Esophagus muscularis mucosa (tissue), 4 donors: ENCODE measurements at regions not wholly inside any gene's neighbourhood (a gene's known extent, or its start where the extent isn't known, plus 50 kb on each side); places are given as distances from the start of the nearest gene placed in this dataset.

Experiments
- DNase-seq: peaks from one replicate; pipeline ENCODE4 v3.0.0-alpha.2; 2017; ENCODE audit errors: extremely low spot score
- H3K27ac ChIP-seq, 4 donors: fragments of 200-600 bp; sonication (generic); replicated peaks in 1 of 4; 1 replicate in 3 of 4; 2 replicates in 1 of 4; pipeline ENCODE4 v1.5.1; 2016 to 2019; ENCODE audit warnings: mild to moderate bottlenecking in 1 of 4
- H3K27me3 ChIP-seq, 4 donors: fragments of 200-600 bp; sonication (generic); one replicate each; pipeline versions ENCODE4 v1.5.1 to v1.6.0; 2016 to 2019
- H3K36me3 ChIP-seq, 4 donors: fragments of 200-600 bp; sonication (generic); one replicate each; pipeline ENCODE4 v1.5.1; 2016 to 2019
- H3K4me1 ChIP-seq, 4 donors: fragments of 200-600 bp; sonication (generic); one replicate each; pipeline ENCODE4 v1.5.1; 2016 to 2019
- H3K4me3 ChIP-seq, 4 donors: fragments of 200-600 bp; sonication (generic); 1 replicate in 2 of 4; 2 replicates in 2 of 4; pipeline ENCODE4 v1.5.1; 2016 to 2019; ENCODE audit warnings: mild to moderate bottlenecking in 4 of 4, moderate library complexity in 1 of 4
- H3K9me3 ChIP-seq, 4 donors: fragments of 200-600 bp; sonication (generic); 1 replicate in 3 of 4; 2 replicates in 1 of 4; pipeline ENCODE4 v1.5.1; 2016 to 2019
- EP300 ChIP-seq: sonication (generic); formaldehyde crosslinking; IDR thresholded peaks from one replicate; pipeline ENCODE4 v1.6.1; 2017; ENCODE audit warnings: antibody characterized with exemption
- POLR2A ChIP-seq: fragments of 450-650 bp; IDR thresholded peaks from one replicate; pipeline ENCODE4 v1.6.1; 2017; ENCODE audit warnings: antibody characterized with exemption, moderate library complexity, mild to moderate bottlenecking, low read depth
- POLR2AphosphoS5 ChIP-seq, 2 donors: sonication (generic); formaldehyde crosslinking; IDR thresholded peaks; one replicate each; pipeline ENCODE4 v1.6.1; 2017; ENCODE audit warnings: antibody characterized with exemption in 2 of 2
- WGBS: methylation state at CpG from one replicate; pipeline ENCODE4 v1.1.5; 2018; 5-methylcytosine and 5-hydroxymethylcytosine counted together
- intact Hi-C: fragments of 100-400 bp; cut with DNase I; formaldehyde crosslinking; loops from one replicate; pipeline ENCODE4 v1.15.1; 2023
- TF ChIP-seq, protein P1 (sequence below), 3 experiments: fragments of 200-600 bp in 2 of 3; fragments of 450-650 bp in 1 of 3; sonication (generic) in 2 of 3; IDR thresholded peaks; one replicate each; pipeline ENCODE4 v1.5.1; 2017 to 2019; ENCODE audit warnings: antibody characterized with exemption in 3 of 3, mild to moderate bottlenecking in 2 of 3, moderate library complexity in 1 of 3

DNA sequence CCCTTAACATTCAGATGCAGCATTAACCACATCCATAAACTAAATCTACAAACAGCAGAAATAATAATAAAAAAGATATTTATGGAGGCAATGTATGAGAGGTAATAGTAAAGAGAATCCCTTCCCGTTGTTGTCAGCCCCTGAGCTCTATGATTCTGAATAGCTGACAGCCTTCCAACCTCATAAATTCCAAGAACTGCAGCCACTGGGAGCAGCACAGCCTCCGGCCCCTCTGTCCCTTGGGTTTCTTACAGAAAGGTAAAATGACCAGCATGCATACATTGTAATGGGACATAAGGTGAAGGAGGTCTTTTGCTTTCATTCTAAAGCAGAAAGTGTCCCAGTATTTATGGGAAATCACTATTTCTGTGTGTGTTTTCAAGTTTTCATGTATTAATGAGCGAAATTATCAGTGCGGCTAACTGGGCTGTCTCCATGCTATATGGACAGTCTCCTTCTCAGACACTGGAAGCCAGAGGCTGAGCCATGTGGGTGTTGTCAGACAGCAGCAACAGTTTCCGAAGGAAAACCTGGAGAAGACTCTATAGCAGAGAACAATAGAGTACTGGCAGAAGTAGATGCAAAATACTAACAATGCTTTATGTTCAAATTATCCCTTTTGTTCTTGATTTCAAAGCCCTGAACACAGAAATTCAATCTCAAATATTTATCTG is 151.6 kb downstream of the LRRC30 start:
- Histone ChIP-seq H3K9me3 (peaks cover 0 to 4% (median 3%) of the 10 kb centered on the region in 4 donors), H3K27me3 (no peaks in the 10 kb centered on the region), H3K4me1 (peaks cover 0 to 5% (median 2%) of the 10 kb centered on the region in 4 donors), H3K27ac (no peak overlapping the region), H3K4me3 (no peak overlapping the region), H3K36me3 (no peaks in the 10 kb centered on the region)
- DNase-seq: no peak
- TF ChIP-seq EP300 (no peak), POLR2AphosphoS5 (IDR thresholded peaks at IDR 0.05) (no peak), POLR2A (no peak)
- TF ChIP-seq, protein P1, sequence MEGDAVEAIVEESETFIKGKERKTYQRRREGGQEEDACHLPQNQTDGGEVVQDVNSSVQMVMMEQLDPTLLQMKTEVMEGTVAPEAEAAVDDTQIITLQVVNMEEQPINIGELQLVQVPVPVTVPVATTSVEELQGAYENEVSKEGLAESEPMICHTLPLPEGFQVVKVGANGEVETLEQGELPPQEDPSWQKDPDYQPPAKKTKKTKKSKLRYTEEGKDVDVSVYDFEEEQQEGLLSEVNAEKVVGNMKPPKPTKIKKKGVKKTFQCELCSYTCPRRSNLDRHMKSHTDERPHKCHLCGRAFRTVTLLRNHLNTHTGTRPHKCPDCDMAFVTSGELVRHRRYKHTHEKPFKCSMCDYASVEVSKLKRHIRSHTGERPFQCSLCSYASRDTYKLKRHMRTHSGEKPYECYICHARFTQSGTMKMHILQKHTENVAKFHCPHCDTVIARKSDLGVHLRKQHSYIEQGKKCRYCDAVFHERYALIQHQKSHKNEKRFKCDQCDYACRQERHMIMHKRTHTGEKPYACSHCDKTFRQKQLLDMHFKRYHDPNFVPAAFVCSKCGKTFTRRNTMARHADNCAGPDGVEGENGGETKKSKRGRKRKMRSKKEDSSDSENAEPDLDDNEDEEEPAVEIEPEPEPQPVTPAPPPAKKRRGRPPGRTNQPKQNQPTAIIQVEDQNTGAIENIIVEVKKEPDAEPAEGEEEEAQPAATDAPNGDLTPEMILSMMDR (IDR thresholded peaks at IDR 0.05): no peak
- WGBS: 70% methylated on average over 5 of the region's 5 CpGs
- intact Hi-C loops: no loop called here

- intact Hi-C loops: no loop called here
- no peak for DNase-seq
- TF ChIP-seq EP300: no peak
- TF ChIP-seq POLR2AphosphoS5 (IDR thresholded peaks at IDR 0.05): no peak
- no peak for TF ChIP-seq POLR2A
- TF ChIP-seq, protein P1 (IDR thresholded peaks at IDR 0.05): no peak
- 78% methylated on average over 17 of the region's 17 CpGs for WGBS
- no peaks in the 10 kb centered on the region for H3K9me3 ChIP-seq
- no peak overlapping the region for H3K27ac ChIP-seq
- H3K27me3 ChIP-seq: no peaks in the 10 kb centered on the region
- H3K4me1 ChIP-seq: peaks cover 0 to 5% (median 2%) of the 10 kb centered on the region in 4 donors
- no peaks in the 10 kb centered on the region for H3K36me3 ChIP-seq
- no peak overlapping the region for H3K4me3 ChIP-seq
Observed at GRCh38 chr18:7383002-7383980, 152.4 kb downstream of the LRRC30 start.

- intact Hi-C loops: no loop called here
- Histone ChIP-seq H3K4me1 (peaks cover 0 to 6% (median 2%) of the 10 kb centered on the region in 4 donors), H3K9me3 (no peaks in the 10 kb centered on the region), H3K27me3 (no peaks in the 10 kb centered on the region), H3K36me3 (no peaks in the 10 kb centered on the region), H3K4me3 (no peak overlapping the region), H3K27ac (no peak overlapping the region)
- TF ChIP-seq EP300: no peak
- WGBS: 62% methylated on average over 5 of the region's 5 CpGs
- DNase-seq: no peak
Observed at GRCh38 chr18:7388741-7389140, 157.9 kb downstream of the LRRC30 start.

DNA sequence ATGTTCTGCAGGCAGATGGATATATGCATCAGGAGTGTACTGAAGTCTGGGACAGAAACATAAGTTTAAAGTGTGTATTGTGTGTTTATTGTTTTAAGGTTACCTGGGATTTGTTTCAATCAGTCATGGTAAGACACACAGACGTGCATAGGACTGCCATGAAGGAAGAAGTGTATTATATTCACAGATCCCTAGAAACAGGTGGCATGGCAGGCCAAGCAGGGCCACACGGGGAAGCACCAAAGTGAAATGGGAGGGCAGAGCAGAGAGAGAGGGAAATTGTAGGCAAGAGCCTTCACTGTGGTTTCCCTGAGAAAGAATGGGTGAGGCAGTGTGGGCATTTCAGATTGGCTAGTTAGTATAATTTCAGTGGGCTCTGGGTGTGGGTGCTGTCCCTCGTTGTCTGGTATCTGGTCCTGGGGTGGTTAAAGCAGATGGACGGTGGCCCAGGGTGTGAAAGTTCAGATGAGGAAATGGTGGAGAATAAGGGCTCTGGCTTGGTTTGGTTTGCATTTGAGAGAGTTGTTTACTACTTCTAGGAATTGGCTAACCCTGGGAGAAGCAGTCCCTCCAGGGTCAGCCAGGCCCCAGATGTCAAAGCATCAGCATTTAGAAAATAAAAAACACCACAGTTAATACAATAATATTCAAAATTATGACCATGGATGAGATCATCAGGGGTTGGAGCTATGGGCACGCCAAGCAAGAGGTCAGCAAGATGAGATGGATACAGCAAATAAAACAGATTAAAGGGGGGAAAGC is 160.0 kb downstream of the LRRC30 start:
- no peak for DNase-seq
- Histone ChIP-seq H3K9me3 (no peaks in the 10 kb centered on the region), H3K27me3 (no peaks in the 10 kb centered on the region), H3K36me3 (no peaks in the 10 kb centered on the region), H3K4me3 (no peak overlapping the region), H3K4me1 (peaks cover 0 to 13% (median 3%) of the 10 kb centered on the region in 4 donors), H3K27ac (no peak overlapping the region)
- WGBS: 78% methylated on average over 5 of the region's 5 CpGs
- TF ChIP-seq POLR2AphosphoS5 (IDR thresholded peaks at IDR 0.05): no peak
- TF ChIP-seq EP300: no peak
- TF ChIP-seq, protein P1 (IDR thresholded peaks at IDR 0.05): no peak
- TF ChIP-seq POLR2A: no peak
- intact Hi-C loops: no loop called here
